ENCODE measurements at regions not wholly inside any gene's neighbourhood (a gene's known extent, or its start where the extent isn't known, plus 50 kb on each side); places are given as distances from the start of the nearest gene placed in this dataset.

DNA sequence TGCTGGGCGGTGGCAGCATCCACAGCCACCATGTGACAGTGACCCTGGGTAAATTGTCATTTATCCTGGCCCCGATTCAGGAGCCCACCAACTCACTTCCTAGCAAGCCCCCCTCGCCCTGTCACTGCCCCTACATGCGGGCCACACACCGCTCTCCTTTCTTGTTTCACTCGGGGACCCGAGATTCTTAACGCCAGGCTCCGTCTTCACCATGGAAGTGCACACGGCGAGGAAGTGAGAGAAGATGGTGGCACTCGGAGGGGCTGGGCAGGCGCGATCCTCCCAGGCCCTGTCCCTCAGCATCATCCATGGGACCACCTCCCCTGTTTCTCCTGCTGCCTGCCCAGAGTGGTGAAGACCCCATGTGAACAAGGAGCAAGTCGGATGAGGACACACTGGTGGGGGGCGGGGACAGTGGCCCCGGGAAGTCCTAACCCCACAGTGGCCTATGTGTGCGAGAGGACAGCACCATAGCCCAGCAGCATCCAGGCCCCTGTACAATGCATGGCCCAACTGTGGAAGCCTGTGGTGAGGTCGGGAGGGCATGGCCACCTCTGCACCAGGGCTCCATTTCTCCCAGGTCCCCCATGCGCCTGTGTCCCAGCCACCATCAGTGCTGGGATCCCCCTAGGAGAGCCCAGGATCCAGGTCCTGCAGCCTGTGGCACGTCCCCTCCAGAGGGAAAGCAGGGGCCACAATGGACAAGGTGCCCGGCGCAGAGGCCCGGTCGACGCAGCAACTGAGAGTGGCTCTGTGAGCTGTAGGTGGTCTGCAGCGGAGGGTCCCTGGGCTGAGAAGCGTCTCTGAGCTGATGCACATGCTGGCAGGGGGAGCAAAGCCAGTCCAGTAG is 262.8 kb downstream of the BRD1 start:
- DNase-seq, result no peak

DNA sequence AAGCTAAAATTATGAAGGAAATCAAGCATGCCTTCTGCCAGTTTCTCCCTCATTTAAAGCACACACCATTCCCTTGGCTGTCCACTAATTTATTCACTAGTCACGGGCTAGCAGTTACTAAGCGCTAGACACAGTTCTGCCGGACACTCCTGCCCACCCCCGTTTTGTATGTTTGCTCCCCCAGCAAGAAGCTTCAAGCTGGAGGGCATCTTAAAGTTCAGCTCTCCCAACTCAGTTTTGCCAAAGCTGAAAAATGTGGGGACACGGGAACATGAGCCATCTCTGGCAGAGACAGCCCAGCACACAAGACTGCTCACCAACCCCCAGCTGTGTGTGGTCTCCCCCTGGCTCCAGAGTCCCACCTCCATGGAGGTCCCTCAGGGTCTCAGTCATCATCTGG is 263.6 kb downstream of the BRD1 start:
- no peak for DNase-seq

DNA sequence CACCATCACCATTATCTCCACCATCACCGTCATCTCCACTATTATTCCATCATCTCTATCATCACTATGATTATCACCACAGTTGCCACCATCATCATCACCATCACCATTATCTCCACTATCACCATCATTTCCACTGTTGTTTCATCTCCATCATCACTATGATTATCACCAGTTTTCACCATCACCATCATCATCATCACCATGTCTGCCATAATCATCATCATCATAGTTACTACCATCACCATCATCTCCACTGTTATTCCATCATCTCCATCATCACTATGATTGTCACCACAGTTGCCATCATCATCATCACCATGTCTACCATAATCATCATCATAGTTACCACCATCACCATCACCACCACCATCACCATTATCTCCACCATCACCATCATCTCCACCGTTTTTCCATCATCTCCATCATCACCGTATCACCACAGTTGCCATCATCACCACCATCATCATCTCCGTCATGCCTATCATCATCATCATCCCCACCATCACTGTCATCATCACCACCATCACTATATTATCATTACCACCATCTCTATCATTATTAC is 264.9 kb downstream of the BRD1 start:
- no peak for DNase-seq

DNA sequence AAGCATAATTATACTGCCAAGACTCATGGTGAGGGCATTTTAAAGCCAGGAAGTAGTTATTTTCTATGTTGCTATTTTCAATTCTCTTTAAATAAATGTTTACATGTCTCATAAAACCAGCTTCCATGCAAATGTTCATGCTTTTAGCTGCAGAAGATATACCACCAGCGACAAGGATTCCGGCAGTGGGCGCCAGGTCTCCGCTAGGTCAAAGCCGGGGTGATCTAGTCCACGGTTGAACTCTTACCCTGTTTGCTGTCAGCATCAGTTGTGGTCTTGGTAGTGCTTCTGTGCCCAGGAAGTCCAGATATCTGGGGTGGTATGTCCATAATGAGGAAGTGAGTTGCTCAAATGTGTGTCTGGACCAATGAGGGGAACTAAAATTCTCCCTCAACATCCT is 265.7 kb downstream of the BRD1 start:
- DNase-seq, result no peak

DNA sequence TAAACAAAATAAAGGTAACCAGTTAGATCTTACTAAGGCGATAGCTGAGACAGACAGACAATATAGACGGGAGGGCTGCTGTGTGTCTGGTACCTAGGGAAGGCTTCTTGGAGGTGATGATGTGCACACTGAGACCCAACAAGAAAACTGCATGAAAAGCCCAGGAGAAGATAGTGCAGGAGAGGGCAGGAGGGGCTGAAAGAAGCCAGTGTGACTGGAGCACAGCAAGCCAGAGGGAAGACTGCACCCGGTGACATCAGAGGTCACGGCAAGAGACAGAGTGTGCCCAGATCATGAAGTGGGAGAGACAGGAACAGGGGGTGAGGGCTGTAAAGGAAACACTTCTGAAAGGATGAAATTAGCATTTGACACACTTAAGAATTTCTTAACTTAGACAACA is 266.3 kb downstream of the BRD1 start:
- DNase-seq, result no peak

DNA sequence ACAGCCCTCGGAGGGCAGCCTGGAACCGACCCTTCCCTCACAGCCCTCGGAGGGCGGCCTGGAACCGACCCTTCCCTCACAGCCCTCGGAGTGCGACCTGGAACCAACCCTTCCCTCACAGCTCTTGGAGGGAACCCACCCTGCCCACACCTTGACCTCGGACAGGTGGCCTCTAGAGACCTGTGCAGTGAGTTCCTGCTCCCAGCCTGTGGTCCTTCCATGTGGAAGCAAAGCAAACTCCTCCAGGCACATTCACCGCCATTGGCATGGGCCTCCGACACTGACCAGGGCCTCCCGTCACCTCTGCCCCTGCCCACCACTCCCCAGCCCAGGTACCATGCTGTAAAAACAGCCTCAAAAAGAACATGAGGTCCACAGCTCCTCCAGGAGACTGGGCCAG is 272.1 kb downstream of the BRD1 start:
- DNase-seq, result no peak

DNA sequence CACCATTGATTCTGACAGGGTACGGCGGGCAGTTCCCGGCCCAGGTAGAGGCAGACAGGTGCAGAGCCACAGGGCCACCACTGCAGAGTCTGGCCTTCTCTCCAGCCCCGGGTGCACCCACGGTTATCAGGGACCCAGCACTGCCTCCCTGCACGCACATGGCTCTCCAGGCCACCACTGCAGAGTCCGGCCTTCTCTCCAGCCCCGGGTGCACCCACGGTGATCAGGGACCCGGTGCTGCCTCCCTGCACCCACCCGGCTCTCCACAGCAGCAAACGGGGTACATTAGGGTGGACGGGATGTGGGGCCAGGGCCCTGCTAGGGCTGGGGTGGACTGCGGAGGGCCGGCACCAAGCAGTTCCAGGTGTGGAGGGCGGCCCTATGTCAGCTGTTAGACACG is 272.9 kb downstream of the BRD1 start:
- no peak for DNase-seq

DNA sequence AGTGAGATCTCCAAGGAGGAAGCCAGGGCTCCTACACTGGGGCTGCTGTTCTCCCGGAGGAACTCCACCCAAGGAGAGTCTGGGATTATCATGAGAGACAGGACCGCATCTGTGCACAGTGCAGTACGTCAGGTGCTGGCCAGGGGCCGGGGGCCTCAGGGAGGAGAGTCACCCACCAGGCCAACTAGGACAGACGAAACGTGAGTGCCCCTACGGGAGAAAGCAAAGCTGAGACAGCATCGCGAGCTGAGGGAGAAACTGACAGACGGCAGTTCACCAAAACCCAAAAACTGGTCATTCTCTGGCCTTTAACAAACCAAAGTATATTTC is 273.4 kb downstream of the BRD1 start:
- no peak for DNase-seq

DNA sequence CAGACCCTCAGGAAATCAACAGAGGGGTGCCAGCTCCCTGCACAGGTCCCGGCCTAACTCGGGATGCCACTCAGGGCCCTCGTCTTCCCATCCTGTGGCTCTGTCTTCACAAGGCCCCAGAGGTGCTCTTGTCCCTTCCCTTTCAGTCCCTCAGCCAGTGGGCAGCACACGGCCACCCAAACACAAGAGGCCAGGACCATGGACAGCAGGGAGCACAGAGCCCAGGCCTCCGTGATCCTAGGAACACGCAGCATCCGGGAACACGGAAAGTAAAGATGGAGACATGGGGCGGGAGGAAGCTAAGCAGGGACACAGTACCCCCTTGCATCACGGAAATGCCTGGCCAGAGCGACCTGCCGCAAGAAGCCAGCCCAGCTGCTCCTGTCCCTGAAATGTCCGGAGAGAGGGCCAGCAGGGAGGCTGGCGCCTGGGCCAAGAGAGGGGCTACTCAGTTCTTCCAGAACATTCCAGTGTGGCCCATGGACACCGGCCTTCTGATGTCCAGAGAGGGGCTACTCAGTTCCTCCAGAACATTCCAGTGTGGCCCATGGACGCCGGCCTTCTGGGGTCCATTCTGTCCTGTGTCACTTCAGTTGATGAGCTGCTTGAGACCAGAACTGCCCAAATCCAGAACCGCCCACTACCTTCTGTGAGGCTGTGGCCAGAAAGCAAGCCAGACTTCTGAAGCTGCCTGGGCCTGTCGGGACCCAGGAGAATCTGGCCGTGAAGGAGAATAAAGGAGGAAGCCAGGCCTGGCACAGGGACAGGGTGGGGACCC is 274.0 kb downstream of the BRD1 start:
- no peak for DNase-seq

DNA sequence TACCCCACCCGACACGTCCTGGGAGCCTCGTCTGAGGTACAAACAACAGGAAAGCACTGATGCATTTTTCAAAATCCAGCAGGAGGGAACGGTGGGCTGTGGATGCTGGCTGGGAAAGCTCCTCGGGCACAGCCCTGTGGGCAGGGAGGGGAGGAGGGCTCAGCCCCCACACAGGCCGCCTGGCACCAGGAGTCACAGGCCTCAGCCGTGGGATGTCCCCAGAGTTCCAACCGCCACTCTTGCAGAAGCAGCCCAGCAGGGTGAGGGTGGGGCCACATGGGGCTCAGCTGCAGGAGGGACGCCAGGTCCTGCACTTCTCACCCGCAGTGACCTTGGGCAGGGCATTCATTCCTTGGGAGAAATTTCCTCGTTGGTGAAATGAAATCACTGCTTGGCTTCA is 274.6 kb downstream of the BRD1 start:
- DNase-seq, result no peak

DNA sequence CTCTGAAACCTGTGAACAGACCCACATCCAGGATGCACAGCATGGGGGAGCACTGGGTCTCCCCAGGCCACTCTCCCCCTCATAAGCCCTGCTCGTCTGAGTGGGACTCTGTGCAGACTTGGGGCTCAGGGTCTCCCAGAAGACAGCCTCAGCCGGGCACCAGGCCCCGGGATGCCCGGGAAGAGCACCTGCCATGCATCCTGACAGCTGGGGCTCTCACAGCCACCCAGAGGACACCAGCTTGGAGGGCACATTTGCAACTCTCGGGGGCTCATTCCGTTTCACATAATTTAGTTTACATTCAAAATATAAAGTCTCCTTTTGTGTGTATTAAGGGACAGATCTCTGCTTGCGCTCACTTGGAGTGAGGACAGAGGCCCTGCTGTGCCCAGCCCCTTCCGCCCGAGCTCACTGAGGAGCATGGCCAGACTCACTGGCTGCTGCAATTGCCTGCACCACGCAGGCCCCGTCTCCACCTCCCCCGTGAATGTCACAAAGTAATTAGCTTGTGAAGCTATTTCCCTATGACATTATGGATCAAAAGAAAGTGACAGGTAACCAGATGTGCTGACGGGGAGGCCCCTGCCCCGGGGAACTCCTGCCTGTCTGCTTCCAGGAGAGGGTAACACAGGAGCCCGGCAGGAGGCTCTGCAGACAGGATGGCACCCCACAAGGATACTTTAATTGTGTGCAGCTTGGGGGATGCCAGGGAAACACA is 275.6 kb downstream of the BRD1 start:
- no peak for DNase-seq

DNA sequence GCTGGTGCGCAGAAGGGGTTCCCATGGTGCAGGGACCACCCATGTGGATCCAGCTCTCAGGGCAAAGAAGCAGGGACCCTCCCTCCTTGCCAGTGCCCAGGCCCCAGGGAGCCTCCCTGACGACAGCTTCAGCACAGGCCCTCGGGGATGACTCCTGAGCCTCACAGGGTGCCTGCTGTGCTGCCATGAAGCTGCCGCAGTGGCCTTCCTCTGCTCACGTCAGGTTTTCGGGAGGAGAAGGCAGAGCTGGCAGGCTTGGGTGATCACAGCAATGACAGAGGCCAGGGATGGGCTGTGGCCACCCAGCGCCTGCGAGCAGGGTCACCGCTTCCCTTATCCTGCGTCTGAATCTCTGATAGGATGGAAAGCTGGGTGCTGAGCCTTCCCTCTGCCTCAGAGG is 276.2 kb downstream of the BRD1 start:
- no peak for DNase-seq

DNA sequence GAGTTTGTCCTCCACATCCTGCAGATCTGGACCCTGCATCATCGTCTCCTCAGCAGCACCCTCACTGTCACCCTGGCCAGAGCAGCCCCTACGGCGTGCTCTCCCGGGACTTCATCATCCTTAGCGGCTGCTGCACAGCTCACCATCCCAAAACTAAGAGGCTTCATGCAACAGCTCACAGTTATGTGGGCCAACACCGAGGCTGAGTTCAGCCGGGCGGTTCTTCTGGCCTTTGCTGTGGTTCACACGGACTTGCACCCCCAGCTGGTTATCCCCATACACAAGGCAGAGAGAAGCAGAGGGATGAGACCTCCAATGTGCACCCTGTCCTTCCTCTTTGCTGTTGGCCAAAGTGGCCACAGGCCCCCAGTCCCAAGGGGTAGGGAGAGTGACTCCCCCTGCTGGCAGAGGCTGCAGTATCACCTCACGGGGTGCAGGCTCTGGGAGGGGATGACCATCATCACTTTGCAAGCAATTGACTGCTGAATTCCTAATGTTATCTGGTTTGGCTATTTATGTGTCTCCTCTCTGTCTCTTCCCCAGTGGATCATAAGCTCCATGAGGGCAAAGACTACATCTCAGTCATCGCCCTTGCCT is 276.8 kb downstream of the BRD1 start:
- no peak for DNase-seq

DNA sequence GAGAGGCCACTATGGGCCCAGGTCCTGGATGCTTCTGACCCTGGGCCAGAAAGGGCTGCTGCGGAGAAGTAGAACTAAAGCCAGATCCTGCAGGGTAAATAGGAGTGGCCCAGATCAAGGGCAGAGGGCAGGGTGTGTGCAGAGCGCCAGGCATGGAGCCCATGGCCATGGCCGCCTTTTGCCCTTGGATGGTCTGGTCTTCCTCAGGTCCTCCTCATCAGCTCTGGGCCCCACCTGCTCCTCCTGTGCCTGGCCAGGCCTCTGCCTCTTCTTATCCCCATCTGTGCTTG is 277.6 kb downstream of the BRD1 start:
- DNase-seq, result no peak

DNA sequence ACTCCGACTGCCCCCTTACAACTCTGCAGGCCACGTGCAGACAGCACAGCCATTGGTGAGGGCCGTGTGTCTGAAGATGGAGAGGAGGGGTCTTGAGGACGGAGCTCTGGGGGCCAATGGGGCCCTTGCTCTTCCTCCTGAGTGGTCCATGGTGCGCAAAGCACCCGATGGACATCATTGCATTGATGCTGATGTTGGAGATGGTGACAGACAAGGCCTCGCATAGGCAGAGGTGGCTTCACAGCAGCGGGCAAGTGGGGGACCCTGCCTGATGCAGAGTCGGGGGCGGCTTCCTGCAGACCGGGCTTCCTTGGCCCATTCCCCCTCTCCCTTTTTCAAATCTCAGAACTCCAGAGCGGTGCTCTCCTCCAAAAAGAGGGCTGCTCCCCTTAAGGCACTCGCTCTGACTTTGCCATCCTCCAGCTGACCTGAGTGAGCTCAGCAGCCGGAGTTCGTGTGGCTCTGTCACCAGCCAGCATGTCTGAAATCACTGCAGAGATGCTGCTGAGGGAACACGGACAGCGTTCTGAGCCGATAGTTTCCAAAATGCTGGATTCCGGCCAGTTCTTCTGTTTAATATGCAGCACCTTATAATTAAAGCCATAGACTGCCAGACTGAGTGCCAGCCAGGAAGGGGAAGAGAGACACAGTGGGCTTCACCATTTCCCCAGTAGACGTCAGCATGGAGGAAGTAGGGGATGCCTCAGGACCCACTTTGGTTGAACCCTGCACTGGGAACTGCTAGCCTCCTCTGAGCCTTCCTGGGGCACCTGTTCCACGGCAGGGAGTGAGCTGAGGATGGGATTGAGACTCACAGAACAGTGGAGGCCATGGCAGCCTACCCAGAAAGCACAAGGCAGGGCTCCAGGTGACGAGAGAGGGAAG is 278.2 kb downstream of the BRD1 start:
- no peak for DNase-seq

DNA sequence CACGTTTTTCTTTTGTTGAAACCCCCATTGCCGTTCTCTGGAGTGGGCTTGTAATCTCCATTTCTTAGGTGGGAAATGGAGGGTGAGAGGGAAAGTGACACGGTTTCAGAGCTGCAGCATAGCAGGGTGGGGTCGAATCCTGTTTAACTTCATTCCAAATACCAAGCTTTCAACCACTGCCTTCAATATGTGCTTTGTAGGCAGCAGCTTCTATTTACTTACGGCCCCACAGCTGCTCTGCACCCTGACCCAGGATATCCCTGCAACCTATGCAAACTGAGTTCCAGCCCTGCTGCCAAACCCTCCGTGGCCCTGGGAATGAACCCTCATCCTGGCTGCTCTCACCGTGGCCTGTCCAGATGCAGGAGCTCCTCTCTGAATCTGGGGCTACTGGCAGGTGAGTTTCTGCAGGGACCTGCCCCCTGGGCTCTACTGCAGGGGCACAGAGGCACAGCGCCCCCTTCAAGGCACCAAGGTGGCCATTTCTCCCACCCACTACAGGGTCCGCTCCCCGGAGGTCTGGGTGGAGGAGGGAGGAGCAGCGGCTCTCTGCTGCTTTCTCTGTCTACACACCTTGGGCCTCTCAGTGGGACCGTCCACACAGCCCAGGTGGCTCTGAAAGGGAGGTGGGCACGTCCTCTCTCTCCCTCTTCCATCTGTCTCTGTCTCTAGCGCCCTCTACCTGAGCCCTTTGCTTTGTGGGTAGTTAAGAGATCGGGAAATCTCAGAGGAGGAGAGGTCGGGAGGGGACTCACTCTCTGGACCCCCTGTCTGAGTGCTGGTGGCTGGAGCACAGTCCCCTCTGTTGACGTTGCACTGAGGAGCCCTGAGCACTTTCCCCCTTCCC is 279.1 kb downstream of the BRD1 start:
- DNase-seq, result no peak

DNA sequence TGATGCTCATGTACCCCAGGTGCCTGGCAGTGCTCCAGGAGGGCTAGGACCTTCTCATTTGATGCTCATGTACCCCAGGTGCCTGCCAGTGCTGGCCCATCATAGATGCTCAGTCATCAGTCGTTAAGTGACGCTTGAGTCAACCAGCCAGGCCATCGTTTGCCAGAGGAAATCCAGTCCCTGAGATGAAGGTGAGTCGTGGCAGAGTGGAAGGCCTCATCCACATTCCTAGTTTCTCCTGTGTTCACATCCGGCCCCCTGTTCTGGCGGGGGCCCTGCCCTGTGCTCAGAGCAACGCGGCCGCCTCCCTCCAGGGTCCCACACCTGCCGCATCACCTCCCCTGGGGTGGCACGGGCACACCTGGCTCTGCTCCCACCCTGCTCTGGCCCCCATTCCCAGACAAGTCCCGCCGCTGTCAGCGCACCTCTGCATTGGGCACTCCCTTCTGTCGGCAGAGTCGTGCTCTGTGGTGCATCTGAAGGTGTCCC is 279.9 kb downstream of the BRD1 start:
- DNase-seq, result no peak

DNA sequence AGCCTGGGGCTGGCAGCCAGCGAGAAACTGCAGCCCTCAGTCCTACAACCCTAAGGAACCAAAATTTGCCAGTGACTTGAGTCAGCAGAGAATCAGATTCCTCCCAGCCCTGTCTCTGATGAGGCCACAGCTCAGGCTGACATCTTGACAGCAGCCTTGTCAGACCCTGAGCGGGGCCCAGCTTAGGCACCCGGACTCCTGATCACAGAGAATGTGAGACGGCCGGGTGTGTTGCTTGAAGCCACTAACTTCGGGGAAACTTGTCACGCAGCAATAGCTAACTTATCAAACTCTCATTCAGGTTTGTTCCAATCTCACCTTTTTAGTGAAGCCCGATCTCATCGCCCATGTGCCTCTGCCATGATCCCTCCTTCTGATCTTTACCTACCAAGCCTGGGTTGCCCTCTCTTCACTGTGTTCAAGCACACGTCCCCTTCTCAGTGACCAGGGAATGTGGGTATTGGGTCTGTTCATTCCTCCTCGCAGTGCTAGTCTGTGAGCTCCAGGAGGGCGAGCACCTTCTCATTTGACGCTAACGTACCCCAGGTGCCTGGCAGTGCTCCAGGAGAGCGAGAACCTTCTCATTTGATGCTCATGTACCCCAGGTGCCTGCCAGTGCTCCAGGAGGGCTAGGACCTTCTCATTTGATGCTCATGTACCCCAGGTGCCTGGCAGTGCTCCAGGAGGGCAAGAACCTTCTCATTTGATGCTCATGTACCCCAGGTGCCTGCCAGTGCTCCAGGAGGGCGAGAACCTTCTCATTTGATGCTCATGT is 280.7 kb downstream of the BRD1 start:
- DNase-seq, result no peak

DNA sequence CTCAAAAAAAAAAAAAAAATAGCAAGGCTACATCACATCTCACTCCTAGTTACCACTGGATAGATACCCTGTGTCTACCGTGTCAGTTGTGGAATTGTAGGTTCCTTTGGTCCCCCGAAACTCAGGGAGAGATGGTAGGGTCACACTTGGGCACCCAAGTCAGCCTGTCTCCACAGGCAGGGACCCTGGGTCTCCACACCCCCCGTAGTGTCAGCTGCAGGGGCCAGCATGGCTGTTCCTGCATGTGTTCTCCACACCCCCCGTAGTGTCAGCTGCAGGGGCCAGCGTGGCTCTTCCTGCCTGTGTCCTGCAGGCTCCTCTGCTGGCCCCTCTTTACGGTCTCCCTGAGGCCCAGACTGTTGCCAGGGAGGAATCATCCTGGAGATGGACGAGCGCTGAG is 282.1 kb downstream of the BRD1 start:
- DNase-seq, result no peak

DNA sequence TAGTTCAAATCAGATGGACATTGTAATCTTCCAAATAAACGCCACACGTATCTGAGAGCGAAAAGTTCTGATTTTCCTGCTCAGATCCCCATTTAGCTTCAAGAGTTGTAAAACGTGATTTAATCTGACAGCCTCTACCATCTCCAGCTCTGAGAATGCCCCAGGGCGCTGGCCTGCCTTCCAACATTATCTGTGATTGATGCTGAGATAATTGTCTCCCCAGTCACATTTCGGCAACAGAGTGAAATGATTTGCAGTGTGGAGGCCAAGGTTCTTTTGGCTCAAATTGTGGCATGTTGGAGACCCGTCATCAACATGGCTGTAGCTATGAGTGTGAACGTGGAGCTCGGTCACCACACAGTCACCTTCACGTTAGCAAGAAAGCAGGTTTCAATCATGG is 283.4 kb downstream of the BRD1 start:
- DNase-seq, result no peak

All from CD4-positive, alpha-beta T cell treated with Interleukin-21 for 1 hour (primary cell).